Fibroblast of villous mesenchyme (primary cell): ENCODE measurements at regions not wholly inside any gene's neighbourhood (a gene's known extent, or its start where the extent isn't known, plus 50 kb on each side); places are given as distances from the start of the nearest gene placed in this dataset.
A peak's percentile ranks its signal among the peaks of the same experiment; 100 is the strongest.

Experiments
- DNase-seq: peaks from one replicate; pipeline ENCODE4 v3.0.0-alpha.2; 2010; ENCODE audit warnings: low read depth
- H3K4me3 ChIP-seq: 2 replicates; pipeline ENCODE4 v1.5.1; 2011; ENCODE audit warnings: low read depth, mild to moderate bottlenecking, low read length
- TF ChIP-seq, protein P1 (sequence below): IDR thresholded peaks from 2 replicates; pipeline ENCODE4 v1.5.1; 2012; ENCODE audit warnings: low read depth, mild to moderate bottlenecking, low read length; ENCODE audit not compliant: insufficient read depth

DNA sequence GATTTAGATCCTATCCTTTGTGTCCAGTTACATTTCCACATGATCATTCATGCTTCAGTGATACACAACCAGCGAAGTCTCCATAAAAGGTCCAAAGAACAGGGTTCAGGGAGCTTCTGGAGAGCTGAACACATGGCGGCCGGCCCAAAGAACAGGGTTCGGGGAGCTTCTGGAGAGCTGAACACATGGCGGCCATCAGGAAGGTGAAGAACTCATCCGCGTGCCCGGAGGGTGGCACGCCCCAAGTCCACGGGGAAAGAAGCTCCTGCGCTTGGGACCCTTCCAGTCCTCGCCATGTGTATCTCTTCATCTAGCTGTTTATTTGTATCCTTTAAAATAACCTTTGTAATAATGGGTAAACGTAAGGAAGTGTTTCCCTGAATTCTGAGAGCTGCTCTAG lies 91.9 kb upstream of the FLRT2 start:
- TF ChIP-seq, protein P1, sequence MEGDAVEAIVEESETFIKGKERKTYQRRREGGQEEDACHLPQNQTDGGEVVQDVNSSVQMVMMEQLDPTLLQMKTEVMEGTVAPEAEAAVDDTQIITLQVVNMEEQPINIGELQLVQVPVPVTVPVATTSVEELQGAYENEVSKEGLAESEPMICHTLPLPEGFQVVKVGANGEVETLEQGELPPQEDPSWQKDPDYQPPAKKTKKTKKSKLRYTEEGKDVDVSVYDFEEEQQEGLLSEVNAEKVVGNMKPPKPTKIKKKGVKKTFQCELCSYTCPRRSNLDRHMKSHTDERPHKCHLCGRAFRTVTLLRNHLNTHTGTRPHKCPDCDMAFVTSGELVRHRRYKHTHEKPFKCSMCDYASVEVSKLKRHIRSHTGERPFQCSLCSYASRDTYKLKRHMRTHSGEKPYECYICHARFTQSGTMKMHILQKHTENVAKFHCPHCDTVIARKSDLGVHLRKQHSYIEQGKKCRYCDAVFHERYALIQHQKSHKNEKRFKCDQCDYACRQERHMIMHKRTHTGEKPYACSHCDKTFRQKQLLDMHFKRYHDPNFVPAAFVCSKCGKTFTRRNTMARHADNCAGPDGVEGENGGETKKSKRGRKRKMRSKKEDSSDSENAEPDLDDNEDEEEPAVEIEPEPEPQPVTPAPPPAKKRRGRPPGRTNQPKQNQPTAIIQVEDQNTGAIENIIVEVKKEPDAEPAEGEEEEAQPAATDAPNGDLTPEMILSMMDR, result no peak
- DNase-seq, result no peak
- H3K4me3 ChIP-seq, result no peak overlapping the region

- no peak for DNase-seq
- TF ChIP-seq, protein P1, result no peak
- no peak overlapping the region for H3K4me3 ChIP-seq
Observed at GRCh38 chr14:85438481-85438942, 91.4 kb upstream of the FLRT2 start.

GRCh38 chr14:85439696-85440328 lies 90.1 kb upstream of the FLRT2 start:
- TF ChIP-seq, protein P1, result no peak
- no peak overlapping the region for H3K4me3 ChIP-seq
- DNase-seq, result no peak

DNA sequence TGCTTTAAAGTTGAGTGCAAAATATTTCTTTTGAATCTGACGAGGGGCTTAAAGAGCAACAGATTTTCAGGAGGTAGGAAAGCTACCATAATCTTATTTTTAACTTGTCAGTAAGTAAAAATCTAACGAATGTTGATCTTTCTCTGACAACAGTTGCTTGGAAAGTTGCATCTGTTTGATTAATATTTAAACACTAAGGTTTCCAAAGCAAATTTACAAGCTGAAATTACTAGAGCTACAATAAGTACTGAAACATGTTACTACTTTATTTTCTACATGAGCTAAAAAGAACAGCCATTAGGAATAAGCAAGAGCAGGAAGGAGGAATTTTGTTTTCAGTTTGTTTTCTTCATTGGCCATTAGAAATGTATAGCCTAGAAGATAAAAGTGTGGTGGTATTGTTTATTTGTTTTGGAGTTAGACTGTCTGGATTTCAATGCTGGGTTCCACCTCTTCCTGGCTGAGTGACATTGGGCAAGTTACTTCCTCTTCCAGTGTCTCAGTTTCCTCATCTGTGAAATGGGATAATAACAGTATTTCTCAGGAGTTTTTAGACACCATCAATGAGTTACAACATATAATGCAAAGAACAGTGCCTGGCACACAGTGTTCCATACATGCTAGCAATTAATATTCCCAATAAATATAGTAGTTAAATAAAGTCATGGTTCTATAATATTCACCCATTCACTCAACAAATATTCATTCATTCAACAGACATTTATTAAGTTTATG lies 87.9 kb upstream of the FLRT2 start:
- TF ChIP-seq, protein P1, result no peak
- no peak overlapping the region for H3K4me3 ChIP-seq
- no peak for DNase-seq

- TF ChIP-seq, protein P1, result no peak
- peak; percentile 44 for DNase-seq
- no peak overlapping the region for H3K4me3 ChIP-seq
Observed at GRCh38 chr14:85442996-85443395, 86.9 kb upstream of the FLRT2 start.

DNA sequence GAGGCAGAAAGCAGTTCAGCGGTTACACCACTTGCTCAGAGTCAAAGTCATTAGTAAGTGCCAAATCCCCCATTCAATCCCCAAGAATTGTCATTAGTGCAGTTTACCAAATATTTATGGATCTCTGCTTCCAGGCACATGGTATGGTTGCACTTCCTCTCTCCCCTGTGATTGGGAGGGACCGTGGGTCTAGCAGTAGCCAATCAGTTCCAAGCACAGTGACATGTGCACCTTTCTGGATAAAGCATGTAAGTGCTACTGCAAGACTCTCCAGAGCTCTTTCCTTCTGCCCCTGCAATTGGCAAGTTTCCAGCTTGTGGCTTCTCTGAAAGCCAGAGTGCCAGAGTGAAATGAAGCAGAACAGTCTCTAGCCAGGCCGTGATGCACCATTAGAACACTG lies 85.3 kb upstream of the FLRT2 start:
- peak; percentile 82 for DNase-seq
- TF ChIP-seq, protein P1, result no peak
- H3K4me3 ChIP-seq, result no peak overlapping the region
